GM21515 (cell line): ENCODE measurements at regions not wholly inside any gene's neighbourhood (a gene's known extent, or its start where the extent isn't known, plus 50 kb on each side); places are given as distances from the start of the nearest gene placed in this dataset.
"Not testable (repeated sequence)": the region's sequence is repeated elsewhere in the genome, so short reads cannot be mapped to it uniquely, and the experiment has no call there.

ENCODE experiments used
- ATAC-seq: cut with Tn5 transposase; IDR thresholded peaks from one replicate; pipeline ENCODE4 v1.9.1; 2021; ENCODE audit not compliant: unreplicated experiment

DNA sequence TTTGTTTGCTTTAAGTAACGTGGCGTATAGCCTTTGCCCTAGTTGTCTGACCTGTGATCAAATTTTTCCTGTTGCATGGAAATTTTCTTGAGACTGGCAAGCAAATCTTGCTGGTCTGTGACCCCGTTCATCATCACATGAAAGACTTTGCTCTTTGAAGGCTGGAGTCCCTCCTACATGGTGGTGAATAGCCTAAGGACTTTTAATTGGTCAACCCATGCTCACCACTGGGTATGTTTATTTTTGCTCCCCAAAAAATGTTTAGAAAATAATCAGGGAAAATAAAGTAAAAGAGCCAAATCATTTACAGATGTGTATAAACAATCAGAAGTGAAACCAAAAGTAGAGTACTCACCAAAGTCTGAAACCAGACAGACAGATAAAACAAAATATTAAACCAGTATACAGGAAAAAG is 1075.3 kb upstream of the ALCAM start:
- peak; percentile 72 for ATAC-seq

DNA sequence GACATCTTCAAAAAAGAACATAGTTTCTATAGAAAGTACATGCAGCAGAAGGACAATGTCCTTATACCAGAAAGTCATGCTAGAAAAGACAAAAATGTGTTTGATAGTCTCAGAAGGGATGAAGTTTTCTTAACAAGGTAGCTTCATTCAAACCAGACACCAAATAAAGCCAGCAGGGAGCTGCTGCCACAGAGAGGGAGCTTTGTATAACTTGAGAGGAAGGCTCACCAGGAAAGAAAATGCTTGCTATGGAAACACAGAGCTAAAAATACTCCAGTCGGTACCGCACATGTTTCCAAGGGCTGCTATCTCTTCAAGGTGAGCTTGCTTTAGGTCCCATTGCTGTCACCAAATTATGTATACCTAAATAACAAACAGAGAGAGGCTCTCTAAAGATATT is 1074.8 kb upstream of the ALCAM start:
- ATAC-seq = peak; percentile 29

- no peak for ATAC-seq
These were observed 1069.1 kb upstream of the ALCAM start for GRCh38 chr3:104297617-104298016.

DNA sequence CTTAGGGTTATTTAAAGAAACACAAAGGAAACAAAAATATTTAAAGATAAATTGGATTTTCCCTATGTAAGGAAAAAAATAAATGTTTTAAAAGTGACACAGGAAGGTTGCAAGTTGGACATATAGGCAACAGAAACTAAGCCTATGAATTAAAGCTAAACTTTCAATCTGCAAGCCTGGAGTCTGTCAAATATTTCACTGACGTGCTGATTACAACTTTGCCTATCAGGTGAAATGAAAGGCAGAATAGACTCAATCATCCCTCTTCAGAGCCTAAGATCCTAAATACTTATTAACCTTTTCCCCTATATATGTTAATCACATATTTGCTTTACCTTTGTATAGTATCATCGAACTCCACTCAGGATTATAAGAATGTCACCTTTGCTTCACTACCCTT is 1068.0 kb upstream of the ALCAM start:
- ATAC-seq = no peak

GRCh38 chr3:104316118-104316517 is 1050.6 kb upstream of the ALCAM start:
- no peak for ATAC-seq

DNA sequence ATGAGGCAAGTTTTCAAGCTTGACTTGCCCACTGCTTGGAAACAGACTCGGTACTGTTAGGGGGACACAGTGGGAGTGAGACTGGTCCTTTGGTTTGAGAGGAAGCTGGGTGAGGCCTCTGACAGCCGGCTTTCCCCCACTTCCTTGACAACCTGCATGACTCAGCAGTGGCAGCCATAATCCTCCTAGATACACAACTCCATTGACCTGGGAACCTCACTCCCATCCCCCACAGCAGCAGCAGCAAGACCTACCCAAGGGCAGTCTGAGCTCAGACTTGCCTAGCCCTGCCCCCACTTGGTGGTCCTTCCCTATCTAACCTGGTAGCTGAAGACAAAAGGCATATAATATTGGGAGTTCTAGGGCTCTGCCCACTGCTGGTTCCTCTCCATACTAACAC is 1043.5 kb upstream of the ALCAM start:
- no peak for ATAC-seq

- no peak for ATAC-seq
These were observed 1019.4 kb upstream of the ALCAM start for GRCh38 chr3:104347291-104347690.

GRCh38 chr3:104349836-104350235 is 1016.9 kb upstream of the ALCAM start:
- no peak for ATAC-seq

DNA sequence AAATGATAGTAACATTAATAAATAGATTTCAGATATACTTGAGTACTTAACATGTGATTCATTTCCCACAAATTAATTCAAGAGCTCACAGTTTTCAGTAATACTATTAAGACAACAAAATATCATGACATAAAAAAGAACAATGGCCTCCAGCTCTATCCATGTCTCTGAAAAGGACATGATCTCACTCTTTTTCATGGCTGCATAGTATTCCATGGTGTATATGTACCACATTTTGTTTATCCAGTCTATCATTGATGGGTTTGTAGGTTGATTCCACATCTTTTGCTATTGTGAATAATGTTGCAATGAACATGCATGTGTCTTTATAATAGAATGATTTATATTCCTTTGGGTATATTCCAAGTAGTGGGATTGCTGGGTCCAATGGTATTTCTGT is 1012.8 kb upstream of the ALCAM start:
- ATAC-seq = no peak

DNA sequence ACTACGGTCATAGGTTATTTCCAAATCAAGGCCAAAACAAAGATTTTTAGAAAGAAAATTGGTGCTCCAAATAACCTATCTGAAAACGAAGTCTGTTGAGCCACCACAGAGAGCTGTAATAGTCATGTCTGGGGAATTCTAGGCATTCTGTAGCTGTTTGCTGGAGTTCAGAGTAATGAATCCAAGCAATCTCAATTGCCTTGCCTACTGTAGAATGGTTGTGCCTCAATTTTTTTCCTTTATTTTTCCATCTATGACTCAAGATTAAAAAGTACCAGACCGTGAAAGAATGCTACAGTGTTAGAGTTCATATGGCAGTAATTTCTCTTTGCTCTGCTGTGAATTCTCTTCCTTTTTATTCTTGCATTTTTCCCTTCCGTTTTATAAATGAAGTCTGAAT is 1007.2 kb upstream of the ALCAM start:
- no peak for ATAC-seq

DNA sequence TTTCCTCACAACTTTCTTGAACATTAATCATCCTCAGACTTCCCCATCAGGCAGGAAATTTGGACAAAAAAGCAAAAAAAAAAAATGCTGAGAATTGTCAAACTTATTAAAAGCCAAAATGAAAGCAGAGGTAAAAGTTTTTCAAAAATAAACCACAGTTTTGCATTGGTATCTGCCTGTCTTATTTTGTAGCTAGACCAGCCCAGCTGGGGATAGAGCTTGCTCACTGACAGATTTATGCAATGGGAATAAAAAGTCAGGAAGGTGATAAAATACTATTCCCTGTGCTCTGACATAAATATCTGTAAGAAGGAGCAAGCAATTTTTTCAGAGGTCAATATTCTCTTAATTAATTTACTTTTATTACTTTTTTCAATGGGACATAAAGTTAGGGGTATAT is 1006.7 kb upstream of the ALCAM start:
- ATAC-seq = no peak

DNA sequence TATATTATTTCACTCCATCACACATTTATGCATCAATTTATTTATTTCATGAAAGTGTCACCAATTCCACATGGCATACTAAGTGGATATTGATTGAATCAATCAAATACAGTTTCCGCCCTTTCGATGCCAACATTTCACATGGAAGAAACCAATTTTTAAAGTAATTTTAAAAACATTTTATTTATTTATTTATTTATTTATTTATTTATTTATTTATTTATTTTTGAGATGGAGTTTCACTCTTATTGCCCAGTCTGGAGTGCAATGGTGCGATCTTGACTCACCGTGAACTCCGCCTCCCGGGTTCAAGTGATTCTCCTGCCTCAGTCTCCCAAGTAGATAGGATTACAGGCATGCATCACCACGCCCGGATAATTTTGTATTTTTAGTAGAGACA is 1005.0 kb upstream of the ALCAM start:
- ATAC-seq = not testable (repeated sequence)

GRCh38 chr3:104362319-104362718 is 1004.4 kb upstream of the ALCAM start:
- no peak for ATAC-seq

DNA sequence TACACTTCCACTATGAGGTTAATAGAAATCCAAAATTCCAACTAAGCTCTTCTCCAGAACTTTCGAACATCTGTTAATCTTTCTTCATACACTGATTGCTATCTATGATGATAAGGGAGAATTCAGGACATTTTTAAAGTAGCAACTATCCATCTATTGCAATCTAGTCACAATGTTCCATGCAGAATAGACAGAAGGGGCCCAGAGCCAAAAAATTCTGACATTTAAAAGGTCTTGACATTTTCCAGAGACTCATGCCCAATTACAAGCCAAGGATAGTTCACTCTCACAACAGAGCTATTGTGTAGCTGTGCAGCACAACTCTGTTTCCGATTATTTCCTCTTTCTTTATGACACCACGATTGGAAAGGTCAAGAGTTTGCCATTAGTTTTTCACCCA is 999.7 kb upstream of the ALCAM start:
- no peak for ATAC-seq

DNA sequence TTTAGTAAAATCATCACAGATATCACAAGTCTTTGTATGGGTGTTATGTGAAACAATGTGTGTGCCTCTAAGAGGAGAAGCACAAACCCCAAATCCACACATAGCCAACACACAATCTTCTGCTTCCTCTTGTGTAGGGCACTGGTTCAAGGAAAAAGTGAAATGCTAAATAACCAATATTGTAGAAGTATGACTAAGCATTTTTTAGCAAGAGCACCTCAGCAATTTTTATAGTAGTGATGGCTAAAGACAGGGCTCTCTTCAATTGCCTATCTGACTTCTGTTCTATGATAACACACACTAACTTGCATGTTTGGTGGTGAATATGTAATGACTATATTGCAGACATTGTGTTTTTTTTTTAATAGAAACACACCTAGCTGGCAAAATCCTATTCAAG is 997.9 kb upstream of the ALCAM start:
- ATAC-seq = no peak

- ATAC-seq = no peak
These were observed 981.3 kb upstream of the ALCAM start for GRCh38 chr3:104385421-104385820.

DNA sequence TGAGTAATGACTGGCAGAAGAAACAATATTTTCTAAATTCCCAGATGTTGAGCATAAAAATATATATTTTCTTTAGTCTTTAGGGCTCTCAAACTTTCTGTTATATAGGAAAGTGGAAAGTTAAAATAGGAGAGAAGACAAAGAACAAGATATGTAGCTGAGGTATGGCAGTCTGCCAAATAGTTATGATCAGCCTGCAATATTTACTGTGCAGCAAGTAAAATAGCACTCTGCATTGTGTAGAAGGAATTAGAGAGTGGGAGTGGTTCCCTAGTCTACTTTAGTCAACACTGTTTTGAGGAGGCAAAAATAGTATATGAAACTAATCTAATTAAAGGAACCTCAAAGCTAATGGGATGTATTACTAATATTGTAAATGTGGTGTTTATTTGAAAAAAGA is 978.1 kb upstream of the ALCAM start:
- no peak for ATAC-seq

DNA sequence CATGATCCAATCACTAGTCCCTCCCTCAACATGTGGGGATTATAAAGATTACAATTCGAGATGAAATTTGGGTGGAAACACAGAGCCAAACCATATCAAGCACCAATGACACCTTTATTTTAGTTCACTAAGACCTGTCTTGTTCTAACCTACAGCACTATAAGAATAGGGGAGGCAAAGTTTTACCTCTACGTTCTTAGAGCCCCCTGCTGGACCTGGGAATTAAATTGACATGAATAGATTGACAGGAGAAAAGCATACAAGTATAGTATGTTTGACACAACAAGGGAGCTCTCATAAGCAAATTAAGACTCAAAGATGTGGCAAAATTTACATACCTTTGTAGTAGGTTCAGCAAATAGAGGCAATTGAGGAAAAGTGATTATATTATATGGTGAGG is 974.4 kb upstream of the ALCAM start:
- ATAC-seq = no peak

DNA sequence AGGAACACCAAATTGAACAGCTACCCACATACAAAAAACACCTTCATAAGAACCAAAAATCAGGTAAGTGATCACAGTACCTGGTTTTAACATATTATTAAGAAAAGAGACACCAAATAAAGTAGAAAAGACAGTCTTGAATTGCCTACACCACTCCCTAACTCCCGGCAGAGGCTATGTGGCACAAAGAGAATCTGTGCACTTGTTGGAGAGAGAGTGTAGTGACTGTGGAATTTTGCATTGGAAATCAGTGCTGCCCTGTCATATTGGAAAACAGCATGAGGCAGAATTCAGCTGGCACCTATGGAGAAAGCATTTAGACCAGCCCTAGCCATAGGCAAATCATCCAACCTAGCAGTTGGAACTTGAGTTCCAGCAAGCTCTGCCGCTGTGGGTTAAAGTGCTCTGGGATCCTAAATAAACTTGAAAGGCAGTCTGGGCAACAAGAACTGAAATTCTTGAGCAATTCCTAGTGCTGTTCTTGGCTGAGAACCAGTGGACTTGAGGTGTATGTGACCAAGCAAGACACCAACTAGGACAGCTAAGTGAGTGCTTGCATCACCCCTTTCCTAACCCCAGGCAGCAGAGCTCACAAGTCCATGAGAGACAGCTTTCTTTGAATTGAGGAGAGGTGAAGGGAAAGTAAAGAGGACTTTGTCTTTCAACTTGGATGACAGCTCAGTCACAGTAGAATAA is 969.6 kb upstream of the ALCAM start:
- no peak for ATAC-seq

GRCh38 chr3:104397713-104398112 is 969.0 kb upstream of the ALCAM start:
- no peak for ATAC-seq

- no peak for ATAC-seq
These were observed 963.8 kb upstream of the ALCAM start for GRCh38 chr3:104402902-104403301.

- ATAC-seq = no peak
These were observed 955.0 kb upstream of the ALCAM start for GRCh38 chr3:104411757-104412156.
